ENCODE measurements at regions not wholly inside any gene's neighbourhood (a gene's known extent, or its start where the extent isn't known, plus 50 kb on each side); places are given as distances from the start of the nearest gene placed in this dataset.

DNA sequence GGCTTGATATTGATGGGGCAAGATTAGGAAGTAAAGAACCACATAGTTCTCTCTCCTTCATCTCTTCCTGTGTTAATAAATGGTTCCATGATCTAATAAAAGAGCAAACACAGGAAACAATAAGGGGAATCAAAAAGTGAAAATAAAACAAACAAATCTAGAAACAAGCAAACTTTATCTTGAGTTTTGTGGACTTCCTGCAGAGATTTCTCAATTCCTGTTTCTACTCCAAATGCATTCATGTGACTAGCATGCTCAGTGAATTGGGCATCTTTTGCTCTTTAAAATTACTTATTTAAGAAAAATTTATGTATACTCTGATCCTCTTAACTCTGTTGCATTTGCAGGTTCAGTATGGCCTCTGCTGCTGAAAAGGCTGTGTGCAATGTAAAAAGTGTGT is 682.0 kb downstream of the KCTD8 start (continued):
- TF ChIP-seq, protein P1, sequence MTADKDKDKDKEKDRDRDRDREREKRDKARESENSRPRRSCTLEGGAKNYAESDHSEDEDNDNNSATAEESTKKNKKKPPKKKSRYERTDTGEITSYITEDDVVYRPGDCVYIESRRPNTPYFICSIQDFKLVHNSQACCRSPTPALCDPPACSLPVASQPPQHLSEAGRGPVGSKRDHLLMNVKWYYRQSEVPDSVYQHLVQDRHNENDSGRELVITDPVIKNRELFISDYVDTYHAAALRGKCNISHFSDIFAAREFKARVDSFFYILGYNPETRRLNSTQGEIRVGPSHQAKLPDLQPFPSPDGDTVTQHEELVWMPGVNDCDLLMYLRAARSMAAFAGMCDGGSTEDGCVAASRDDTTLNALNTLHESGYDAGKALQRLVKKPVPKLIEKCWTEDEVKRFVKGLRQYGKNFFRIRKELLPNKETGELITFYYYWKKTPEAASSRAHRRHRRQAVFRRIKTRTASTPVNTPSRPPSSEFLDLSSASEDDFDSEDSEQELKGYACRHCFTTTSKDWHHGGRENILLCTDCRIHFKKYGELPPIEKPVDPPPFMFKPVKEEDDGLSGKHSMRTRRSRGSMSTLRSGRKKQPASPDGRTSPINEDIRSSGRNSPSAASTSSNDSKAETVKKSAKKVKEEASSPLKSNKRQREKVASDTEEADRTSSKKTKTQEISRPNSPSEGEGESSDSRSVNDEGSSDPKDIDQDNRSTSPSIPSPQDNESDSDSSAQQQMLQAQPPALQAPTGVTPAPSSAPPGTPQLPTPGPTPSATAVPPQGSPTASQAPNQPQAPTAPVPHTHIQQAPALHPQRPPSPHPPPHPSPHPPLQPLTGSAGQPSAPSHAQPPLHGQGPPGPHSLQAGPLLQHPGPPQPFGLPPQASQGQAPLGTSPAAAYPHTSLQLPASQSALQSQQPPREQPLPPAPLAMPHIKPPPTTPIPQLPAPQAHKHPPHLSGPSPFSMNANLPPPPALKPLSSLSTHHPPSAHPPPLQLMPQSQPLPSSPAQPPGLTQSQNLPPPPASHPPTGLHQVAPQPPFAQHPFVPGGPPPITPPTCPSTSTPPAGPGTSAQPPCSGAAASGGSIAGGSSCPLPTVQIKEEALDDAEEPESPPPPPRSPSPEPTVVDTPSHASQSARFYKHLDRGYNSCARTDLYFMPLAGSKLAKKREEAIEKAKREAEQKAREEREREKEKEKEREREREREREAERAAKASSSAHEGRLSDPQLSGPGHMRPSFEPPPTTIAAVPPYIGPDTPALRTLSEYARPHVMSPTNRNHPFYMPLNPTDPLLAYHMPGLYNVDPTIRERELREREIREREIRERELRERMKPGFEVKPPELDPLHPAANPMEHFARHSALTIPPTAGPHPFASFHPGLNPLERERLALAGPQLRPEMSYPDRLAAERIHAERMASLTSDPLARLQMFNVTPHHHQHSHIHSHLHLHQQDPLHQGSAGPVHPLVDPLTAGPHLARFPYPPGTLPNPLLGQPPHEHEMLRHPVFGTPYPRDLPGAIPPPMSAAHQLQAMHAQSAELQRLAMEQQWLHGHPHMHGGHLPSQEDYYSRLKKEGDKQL (CRISPR knock-in tag; IDR thresholded peaks at IDR 0.05; ENCODE audit: borderline replicate concordance): no peak
- TF ChIP-seq, protein P2, sequence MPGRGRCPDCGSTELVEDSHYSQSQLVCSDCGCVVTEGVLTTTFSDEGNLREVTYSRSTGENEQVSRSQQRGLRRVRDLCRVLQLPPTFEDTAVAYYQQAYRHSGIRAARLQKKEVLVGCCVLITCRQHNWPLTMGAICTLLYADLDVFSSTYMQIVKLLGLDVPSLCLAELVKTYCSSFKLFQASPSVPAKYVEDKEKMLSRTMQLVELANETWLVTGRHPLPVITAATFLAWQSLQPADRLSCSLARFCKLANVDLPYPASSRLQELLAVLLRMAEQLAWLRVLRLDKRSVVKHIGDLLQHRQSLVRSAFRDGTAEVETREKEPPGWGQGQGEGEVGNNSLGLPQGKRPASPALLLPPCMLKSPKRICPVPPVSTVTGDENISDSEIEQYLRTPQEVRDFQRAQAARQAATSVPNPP (IDR thresholded peaks at IDR 0.05; ENCODE audit: borderline replicate concordance, insufficient read depth, insufficient read length): no peak
- TF ChIP-seq TRIM24 (IDR thresholded peaks at IDR 0.05) (no peak), NR2F6 (CRISPR knock-in tag; IDR thresholded peaks at IDR 0.05) (no peak), U2AF1 (optimal IDR thresholded peaks at IDR 0.05; ENCODE audit: low read depth, low read length) (no peak), TAF7 (tag; IDR thresholded peaks at IDR 0.05) (no peak), FIP1L1 (IDR thresholded peaks at IDR 0.05; ENCODE audit: low read depth, low read length, poor library complexity, severe bottlenecking) (no peak), MAFG (tag; conservative IDR thresholded peaks at IDR 0.05) (no peak), HMGN3 (IDR thresholded peaks at IDR 0.05; ENCODE audit: borderline replicate concordance, extremely low read depth, insufficient read length, low read depth, low read length) (no peak)
- TF ChIP-seq, protein P3, sequence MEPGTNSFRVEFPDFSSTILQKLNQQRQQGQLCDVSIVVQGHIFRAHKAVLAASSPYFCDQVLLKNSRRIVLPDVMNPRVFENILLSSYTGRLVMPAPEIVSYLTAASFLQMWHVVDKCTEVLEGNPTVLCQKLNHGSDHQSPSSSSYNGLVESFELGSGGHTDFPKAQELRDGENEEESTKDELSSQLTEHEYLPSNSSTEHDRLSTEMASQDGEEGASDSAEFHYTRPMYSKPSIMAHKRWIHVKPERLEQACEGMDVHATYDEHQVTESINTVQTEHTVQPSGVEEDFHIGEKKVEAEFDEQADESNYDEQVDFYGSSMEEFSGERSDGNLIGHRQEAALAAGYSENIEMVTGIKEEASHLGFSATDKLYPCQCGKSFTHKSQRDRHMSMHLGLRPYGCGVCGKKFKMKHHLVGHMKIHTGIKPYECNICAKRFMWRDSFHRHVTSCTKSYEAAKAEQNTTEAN (CRISPR knock-in tag; IDR thresholded peaks at IDR 0.05): no peak
